ENCODE measurements at regions not wholly inside any gene's neighbourhood (a gene's known extent, or its start where the extent isn't known, plus 50 kb on each side); places are given as distances from the start of the nearest gene placed in this dataset.

GRCh38 chr17:77833769-77834168 is 124.7 kb upstream of the TNRC6C start:
- Histone ChIP-seq H4K20me1 (replicated peaks in 1 of 2; ENCODE audit: control insufficient read depth in 1 of 2, insufficient read depth in 2 of 2, low read length in 2 of 2) (no peaks in the 10 kb centered on the region), H4K5ac (ENCODE audit: insufficient read length, low read depth, low read length) (no peak overlapping the region), H3K4me2 (ENCODE audit: insufficient read depth in 1 of 2, low read depth in 2 of 2, low read length in 2 of 2) (no peak overlapping the region), H4K8ac (ENCODE audit: extremely low read depth, insufficient read depth, low read length) (no peak overlapping the region), H3K23ac (ENCODE audit: insufficient read length) (no peak overlapping the region), H2BK15ac (ENCODE audit: low read length) (no peak overlapping the region), H3K27ac (ENCODE audit: low read depth, low read length) (no peak overlapping the region), H2AFZ (ENCODE audit: low read length) (no peak overlapping the region), H3K79me1 (ENCODE audit: low read depth, low read length) (no peaks in the 10 kb centered on the region), H3K23me2 (ENCODE audit: low read depth, low read length) (no peaks in the 10 kb centered on the region; the same call in 1 of the 2 replicates), H3K14ac (ENCODE audit: insufficient read length) (no peak overlapping the region), H3K4me1 (replicated peaks in 1 of 4; ENCODE audit: control insufficient read depth in 3 of 4, insufficient read depth in 4 of 4, low read length in 3 of 4) (peaks cover 0 to 22% (median 15%) of the 10 kb centered on the region in 4 experiments; a peak in 5 of 7 replicates), H2BK12ac (ENCODE audit: low read depth, low read length) (no peak overlapping the region; the same call in 1 of the 2 replicates), H3K9me3 (ENCODE audit: insufficient read depth in 2 of 2, low read depth in 1 of 2, low read length in 1 of 2) (no peaks in the 10 kb centered on the region), H2BK5ac (ENCODE audit: low read depth, low read length) (no peak overlapping the region), H3K36me3 (ENCODE audit: control insufficient read depth in 2 of 4, insufficient read depth in 4 of 4, low read length in 3 of 4) (no peaks in the 10 kb centered on the region), H3K4me3 (ENCODE audit: extremely low read depth in 1 of 4, insufficient read depth in 2 of 4, low read depth in 3 of 4, low read length in 4 of 4) (no peak overlapping the region), H3K27me3 (replicated peaks in 1 of 4; ENCODE audit: control insufficient read depth in 3 of 4, extremely low read depth in 1 of 4, insufficient read depth in 3 of 4, low read length in 3 of 4) (no peaks in the 10 kb centered on the region), H2AK5ac (ENCODE audit: low read depth, low read length) (no peak overlapping the region), H3K9ac (replicated peaks in 1 of 4; ENCODE audit: extremely low read depth in 1 of 4, low read depth in 3 of 4, low read length in 3 of 4) (no peak overlapping the region), H2BK20ac (ENCODE audit: low read length) (no peak overlapping the region), H3K56ac (replicated peaks; ENCODE audit: insufficient read length, low read depth, low read length) (no peak overlapping the region), H3K79me2 (ENCODE audit: control insufficient read depth in 1 of 2, insufficient read depth in 2 of 2, low read length in 2 of 2) (no peaks in the 10 kb centered on the region), H4K91ac (replicated peaks; ENCODE audit: insufficient read length, low read length) (no peak overlapping the region), H3K18ac (ENCODE audit: extremely low read depth, low read length) (no peak overlapping the region), H2BK120ac (replicated peaks; ENCODE audit: low read depth, low read length) (no peak overlapping the region), H3K4ac (replicated peaks; ENCODE audit: insufficient read length, low read depth, low read length) (no peak overlapping the region)
- CTCF ChIA-PET (ENCODE audit: partially characterized antibody), result interaction anchor here (0.5 to 2.1 kb wide), 5 partner anchors 15 to 191 kb away, joined by 3 to 6 read pairs (median 4); no protein-coding TSS in a partner anchor
- DNase-seq (ENCODE audit: low read depth in 1 of 2, low spot score in 2 of 2) (no peak), FAIRE-seq (no peak)
- TF ChIP-seq ATF2 (IDR thresholded peaks at IDR 0.05; ENCODE audit: low read length) (no peak), EZH2 (IDR thresholded peaks at IDR 0.05; ENCODE audit: low read depth, low read length, severe bottlenecking) (no peak), PHF8 (conservative IDR thresholded peaks at IDR 0.05; ENCODE audit: low read depth, low read length) (no peak), RAD21 (IDR thresholded peaks at IDR 0.05 in 1 of 2, conservative IDR thresholded peaks at IDR 0.05 in 1 of 2; ENCODE audit: low read depth in 2 of 2, low read length in 2 of 2) (no peak), POLR2A (IDR thresholded peaks at IDR 0.05; ENCODE audit: control extremely low read depth in 1 of 2, low read depth in 2 of 2, low read length in 2 of 2) (no peak), CTBP2 (IDR thresholded peaks at IDR 0.05; ENCODE audit: borderline replicate concordance, insufficient read depth, insufficient read length, low read length) (no peak), TAF7 (optimal IDR thresholded peaks at IDR 0.05; ENCODE audit: borderline replicate concordance, low read depth, low read length) (no peak), POLR2AphosphoS5 (IDR thresholded peaks at IDR 0.05; ENCODE audit: low read depth, low read length) (no peak), SIX5 (IDR thresholded peaks at IDR 0.05; ENCODE audit: low read depth, low read length) (no peak), ATF3 (IDR thresholded peaks at IDR 0.05; ENCODE audit: insufficient read depth, low read depth, low read length) (no peak), SAP30 (IDR thresholded peaks at IDR 0.05; ENCODE audit: insufficient read depth, insufficient replicate concordance, low read length) (no peak)
- WGBS, 2 experiments (ENCODE audit: extremely low coverage in 1 of 2, insufficient coverage in 1 of 2, insufficient read length in 1 of 2, insufficient replicate concordance in 2 of 2, low coverage in 1 of 2, low lambda C conversion rate in 2 of 2, missing lambda C conversion rate in 1 of 2), result 94% methylated on average over 5 of the region's 5 CpGs; no CpG with 5 or more reads in 1 of the 2 experiments
- POLR2A ChIA-PET (ENCODE audit: partially characterized antibody), result no interaction called here
